Omental fat pad (tissue), 3 donors: ENCODE measurements at regions not wholly inside any gene's neighbourhood (a gene's known extent, or its start where the extent isn't known, plus 50 kb on each side); places are given as distances from the start of the nearest gene placed in this dataset.
"Not testable (repeated sequence)": the region's sequence is repeated elsewhere in the genome, so short reads cannot be mapped to it uniquely, and the experiment has no call there.

Experiments
- ATAC-seq: fragments of 150-250 bp; one replicate; pipeline ENCODE4 v1.9.1; 2016; ENCODE audit warnings: mild to moderate bottlenecking, moderate library complexity; ENCODE audit not compliant: low FRiP score
- DNase-seq: peaks from one replicate; pipeline ENCODE4 v3.0.0-alpha.2; 2019; ENCODE audit warnings: low spot score
- TF ChIP-seq, protein P1 (sequence below), 3 donors: fragments of 450-650 bp; IDR thresholded peaks; one replicate each; pipeline ENCODE4 v1.5.1; 2016 to 2017; ENCODE audit warnings: antibody characterized with exemption in 3 of 3, mild to moderate bottlenecking in 3 of 3, moderate library complexity in 2 of 3

DNA sequence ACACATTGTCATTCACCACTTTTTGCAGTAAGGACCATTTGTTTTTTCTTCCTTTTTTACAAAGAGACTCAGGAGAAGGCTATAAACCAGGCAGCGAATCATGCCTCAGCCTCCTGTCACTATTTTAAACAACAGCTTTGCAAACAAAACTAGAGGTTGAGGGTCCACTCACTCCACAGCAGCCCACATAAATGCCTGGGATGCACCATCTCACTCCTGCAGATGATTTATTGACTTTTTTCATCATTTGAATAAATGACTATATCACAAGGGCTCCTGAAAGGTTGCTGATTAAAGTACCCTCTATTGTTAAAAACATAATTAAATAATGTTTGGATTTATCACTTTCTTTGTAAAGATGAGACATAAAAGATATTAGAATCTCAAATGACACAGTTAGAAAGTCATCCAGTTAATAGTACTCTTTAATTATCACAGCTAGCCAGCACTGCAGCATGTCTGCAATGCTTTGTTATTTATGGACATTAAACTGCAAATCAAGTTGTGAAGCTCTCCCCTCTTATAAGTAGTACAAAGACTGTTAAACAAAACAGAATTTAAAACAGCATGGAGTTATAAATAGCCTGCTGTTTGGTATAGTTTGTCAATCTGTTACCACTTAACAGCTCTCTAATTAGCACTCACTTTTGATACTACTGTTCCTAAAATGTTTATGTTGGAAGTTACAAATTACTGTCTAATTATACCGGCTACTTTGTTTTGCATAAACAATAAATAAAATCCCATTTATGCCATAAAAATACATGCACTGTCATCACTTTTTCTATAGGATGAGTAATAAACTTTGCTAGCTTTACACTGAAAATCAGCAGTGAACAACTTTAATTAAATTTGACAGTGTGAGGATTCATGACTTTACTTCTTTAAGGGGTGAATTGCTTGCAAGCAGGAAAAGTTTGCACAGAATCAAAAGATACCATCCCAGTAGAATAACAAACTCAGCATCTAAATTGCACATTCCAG lies 853.2 kb downstream of the UQCRFS1 start:
- no peak for ATAC-seq
- no peak for DNase-seq
- TF ChIP-seq, protein P1, sequence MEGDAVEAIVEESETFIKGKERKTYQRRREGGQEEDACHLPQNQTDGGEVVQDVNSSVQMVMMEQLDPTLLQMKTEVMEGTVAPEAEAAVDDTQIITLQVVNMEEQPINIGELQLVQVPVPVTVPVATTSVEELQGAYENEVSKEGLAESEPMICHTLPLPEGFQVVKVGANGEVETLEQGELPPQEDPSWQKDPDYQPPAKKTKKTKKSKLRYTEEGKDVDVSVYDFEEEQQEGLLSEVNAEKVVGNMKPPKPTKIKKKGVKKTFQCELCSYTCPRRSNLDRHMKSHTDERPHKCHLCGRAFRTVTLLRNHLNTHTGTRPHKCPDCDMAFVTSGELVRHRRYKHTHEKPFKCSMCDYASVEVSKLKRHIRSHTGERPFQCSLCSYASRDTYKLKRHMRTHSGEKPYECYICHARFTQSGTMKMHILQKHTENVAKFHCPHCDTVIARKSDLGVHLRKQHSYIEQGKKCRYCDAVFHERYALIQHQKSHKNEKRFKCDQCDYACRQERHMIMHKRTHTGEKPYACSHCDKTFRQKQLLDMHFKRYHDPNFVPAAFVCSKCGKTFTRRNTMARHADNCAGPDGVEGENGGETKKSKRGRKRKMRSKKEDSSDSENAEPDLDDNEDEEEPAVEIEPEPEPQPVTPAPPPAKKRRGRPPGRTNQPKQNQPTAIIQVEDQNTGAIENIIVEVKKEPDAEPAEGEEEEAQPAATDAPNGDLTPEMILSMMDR (IDR thresholded peaks at IDR 0.05): no peak

DNA sequence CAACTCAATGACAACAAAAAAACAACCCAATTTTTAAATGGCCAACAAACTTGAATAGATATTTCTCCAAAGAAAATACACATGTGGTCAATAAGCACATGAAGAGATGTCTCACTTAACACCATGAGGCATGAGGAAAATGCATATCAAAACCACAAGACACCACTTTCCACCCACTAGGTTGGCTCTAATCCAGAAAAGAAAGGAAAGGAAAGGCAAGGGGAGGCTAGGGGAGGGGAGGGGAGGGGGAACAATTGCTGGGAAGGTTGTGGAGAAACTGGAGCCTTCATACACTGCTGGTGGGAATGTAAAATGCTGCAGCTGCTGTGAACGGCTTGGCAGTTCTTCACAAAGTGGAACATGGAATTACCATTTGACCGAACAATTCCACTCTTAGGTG lies 854.3 kb downstream of the UQCRFS1 start:
- DNase-seq: no peak
- no peak for ATAC-seq
- TF ChIP-seq, protein P1 (IDR thresholded peaks at IDR 0.05): no peak

GRCh38 chr19:28351761-28352160 lies 861.2 kb downstream of the UQCRFS1 start:
- DNase-seq (no peak), ATAC-seq (no peak)
- TF ChIP-seq, protein P1 (IDR thresholded peaks at IDR 0.05): no peak

DNA sequence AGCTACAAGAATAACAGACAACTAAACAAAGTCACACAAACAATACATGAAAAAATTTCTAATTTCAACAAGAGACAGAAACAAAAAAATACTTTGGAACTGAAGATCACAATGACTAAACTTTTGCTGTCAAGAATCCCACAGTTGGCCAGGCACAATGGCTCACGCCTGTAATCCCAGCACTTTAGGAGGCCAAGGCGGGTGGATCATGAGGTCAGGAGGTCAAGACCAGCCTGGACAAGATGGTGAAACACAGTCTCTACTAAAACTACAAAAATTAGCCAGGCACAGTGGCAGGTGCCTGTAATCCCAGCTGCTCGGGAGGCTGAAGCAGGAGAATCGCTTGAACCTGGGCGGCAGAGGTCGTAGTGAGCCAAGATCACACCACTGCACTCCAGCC lies 861.6 kb downstream of the UQCRFS1 start:
- not testable (repeated sequence) for DNase-seq, ATAC-seq

DNA sequence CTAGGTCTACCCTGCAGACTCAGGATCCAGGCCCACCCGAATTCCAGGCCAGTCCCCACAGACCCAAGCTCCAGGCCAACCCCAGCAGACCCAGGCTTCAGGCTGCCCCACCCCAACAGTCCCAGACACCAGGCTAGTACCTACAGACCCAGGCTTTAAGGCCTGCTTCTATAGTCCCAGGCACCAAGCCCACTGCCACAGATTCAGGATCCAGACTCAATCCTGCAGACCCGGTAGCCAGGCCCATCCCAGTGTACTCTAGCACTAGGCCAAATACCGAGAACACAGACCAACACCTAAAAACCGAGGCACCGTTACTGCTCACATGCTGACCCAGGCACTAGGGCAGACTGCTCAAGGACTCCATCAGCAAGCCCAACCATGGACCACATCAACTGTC lies 862.3 kb downstream of the UQCRFS1 start:
- no peak for DNase-seq
- ATAC-seq: no peak
- TF ChIP-seq, protein P1 (IDR thresholded peaks at IDR 0.05): no peak

DNA sequence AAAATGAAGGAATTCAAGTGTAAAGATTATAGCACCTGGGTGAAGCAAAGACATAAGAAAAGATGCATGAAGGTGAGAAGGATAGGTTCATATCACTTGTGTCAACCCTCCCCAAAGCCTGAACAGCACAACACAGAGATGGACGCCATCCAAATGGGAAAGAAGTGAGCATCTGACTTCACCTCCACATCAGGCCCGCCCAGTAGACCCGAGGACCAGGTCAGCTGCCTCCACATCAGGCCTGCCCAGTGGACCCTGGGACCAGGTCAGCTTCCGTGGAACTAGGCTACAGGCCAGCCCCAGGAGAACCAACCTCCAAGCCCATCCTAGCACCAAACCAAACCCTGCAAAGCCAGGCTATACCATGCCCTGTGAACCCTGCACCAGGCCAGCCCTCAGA lies 862.9 kb downstream of the UQCRFS1 start:
- ATAC-seq (no peak), DNase-seq (no peak)
- TF ChIP-seq, protein P1 (IDR thresholded peaks at IDR 0.05): no peak

- DNase-seq: no peak
- TF ChIP-seq, protein P1 (IDR thresholded peaks at IDR 0.05): no peak
- ATAC-seq: no peak
These were observed 863.3 kb downstream of the UQCRFS1 start for GRCh38 chr19:28349604-28350003.
